Neural cell (in vitro differentiated cells): ENCODE measurements at regions not wholly inside any gene's neighbourhood (a gene's known extent, or its start where the extent isn't known, plus 50 kb on each side); places are given as distances from the start of the nearest gene placed in this dataset.

Source experiments
- EP300 ChIP-seq: fragments of 450-650 bp; conservative IDR thresholded peaks from 2 replicates; pipeline ENCODE4 v1.6.1; 2014; ENCODE audit warnings: antibody characterized with exemption, mild to moderate bottlenecking, moderate library complexity; ENCODE audit not compliant: poor library complexity, severe bottlenecking
- EZH2 ChIP-seq: fragments of 200-600, 300-800 bp; shearing (Covaris generic), sonication (generic); IDR thresholded peaks from 2 replicates; pipeline ENCODE4 v1.6.1; 2014; ENCODE audit warnings: antibody characterized with exemption, low read length, borderline replicate concordance, mild to moderate bottlenecking; ENCODE audit not compliant: insufficient read depth, poor library complexity, severe bottlenecking
- POLR2AphosphoS5 ChIP-seq: IDR thresholded peaks from 2 replicates; pipeline ENCODE4 v1.6.1; 2012
- SMC3 ChIP-seq: fragments of 450-650 bp; conservative IDR thresholded peaks from 2 replicates; pipeline ENCODE4 v1.6.1; 2014; ENCODE audit warnings: antibody characterized with exemption, mild to moderate bottlenecking, moderate library complexity; ENCODE audit not compliant: poor library complexity
- TAF1 ChIP-seq: IDR thresholded peaks from 2 replicates; pipeline ENCODE4 v1.6.1; 2012; ENCODE audit warnings: low read depth
- TF ChIP-seq, protein P1 (sequence below): fragments of 450-650 bp; IDR thresholded peaks from 2 replicates; pipeline ENCODE4 v1.5.1; 2014; ENCODE audit warnings: antibody characterized with exemption, mild to moderate bottlenecking, moderate library complexity; ENCODE audit not compliant: poor library complexity, severe bottlenecking
- TF ChIP-seq, protein P2 (sequence below): IDR thresholded peaks from 2 replicates; pipeline ENCODE4 v1.6.1; 2012; ENCODE audit warnings: borderline replicate concordance

GRCh38 chr2:196262606-196263005, 91.2 kb upstream of the STK17B start:
- TF ChIP-seq, protein P1, sequence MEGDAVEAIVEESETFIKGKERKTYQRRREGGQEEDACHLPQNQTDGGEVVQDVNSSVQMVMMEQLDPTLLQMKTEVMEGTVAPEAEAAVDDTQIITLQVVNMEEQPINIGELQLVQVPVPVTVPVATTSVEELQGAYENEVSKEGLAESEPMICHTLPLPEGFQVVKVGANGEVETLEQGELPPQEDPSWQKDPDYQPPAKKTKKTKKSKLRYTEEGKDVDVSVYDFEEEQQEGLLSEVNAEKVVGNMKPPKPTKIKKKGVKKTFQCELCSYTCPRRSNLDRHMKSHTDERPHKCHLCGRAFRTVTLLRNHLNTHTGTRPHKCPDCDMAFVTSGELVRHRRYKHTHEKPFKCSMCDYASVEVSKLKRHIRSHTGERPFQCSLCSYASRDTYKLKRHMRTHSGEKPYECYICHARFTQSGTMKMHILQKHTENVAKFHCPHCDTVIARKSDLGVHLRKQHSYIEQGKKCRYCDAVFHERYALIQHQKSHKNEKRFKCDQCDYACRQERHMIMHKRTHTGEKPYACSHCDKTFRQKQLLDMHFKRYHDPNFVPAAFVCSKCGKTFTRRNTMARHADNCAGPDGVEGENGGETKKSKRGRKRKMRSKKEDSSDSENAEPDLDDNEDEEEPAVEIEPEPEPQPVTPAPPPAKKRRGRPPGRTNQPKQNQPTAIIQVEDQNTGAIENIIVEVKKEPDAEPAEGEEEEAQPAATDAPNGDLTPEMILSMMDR, result no peak
- TF ChIP-seq EP300 (no peak), EZH2 (no peak), POLR2AphosphoS5 (no peak), SMC3 (no peak), TAF1 (no peak)
- TF ChIP-seq, protein P2, sequence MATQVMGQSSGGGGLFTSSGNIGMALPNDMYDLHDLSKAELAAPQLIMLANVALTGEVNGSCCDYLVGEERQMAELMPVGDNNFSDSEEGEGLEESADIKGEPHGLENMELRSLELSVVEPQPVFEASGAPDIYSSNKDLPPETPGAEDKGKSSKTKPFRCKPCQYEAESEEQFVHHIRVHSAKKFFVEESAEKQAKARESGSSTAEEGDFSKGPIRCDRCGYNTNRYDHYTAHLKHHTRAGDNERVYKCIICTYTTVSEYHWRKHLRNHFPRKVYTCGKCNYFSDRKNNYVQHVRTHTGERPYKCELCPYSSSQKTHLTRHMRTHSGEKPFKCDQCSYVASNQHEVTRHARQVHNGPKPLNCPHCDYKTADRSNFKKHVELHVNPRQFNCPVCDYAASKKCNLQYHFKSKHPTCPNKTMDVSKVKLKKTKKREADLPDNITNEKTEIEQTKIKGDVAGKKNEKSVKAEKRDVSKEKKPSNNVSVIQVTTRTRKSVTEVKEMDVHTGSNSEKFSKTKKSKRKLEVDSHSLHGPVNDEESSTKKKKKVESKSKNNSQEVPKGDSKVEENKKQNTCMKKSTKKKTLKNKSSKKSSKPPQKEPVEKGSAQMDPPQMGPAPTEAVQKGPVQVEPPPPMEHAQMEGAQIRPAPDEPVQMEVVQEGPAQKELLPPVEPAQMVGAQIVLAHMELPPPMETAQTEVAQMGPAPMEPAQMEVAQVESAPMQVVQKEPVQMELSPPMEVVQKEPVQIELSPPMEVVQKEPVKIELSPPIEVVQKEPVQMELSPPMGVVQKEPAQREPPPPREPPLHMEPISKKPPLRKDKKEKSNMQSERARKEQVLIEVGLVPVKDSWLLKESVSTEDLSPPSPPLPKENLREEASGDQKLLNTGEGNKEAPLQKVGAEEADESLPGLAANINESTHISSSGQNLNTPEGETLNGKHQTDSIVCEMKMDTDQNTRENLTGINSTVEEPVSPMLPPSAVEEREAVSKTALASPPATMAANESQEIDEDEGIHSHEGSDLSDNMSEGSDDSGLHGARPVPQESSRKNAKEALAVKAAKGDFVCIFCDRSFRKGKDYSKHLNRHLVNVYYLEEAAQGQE, result no peak
